Tibial artery (tissue), 4 donors: ENCODE measurements at regions not wholly inside any gene's neighbourhood (a gene's known extent, or its start where the extent isn't known, plus 50 kb on each side); places are given as distances from the start of the nearest gene placed in this dataset.

Source experiments
- DNase-seq, 2 donors: peaks; one replicate each; pipeline ENCODE4 v3.0.0-alpha.2; 2019
- H3K27ac ChIP-seq, 2 donors: fragments of 200-600 bp; sonication (generic) in 1 of 2; 1 replicate in 1 of 2; 2 replicates in 1 of 2; pipeline ENCODE4 v1.5.1; 2018 to 2019; ENCODE audit warnings: mild to moderate bottlenecking in 1 of 2
- H3K27me3 ChIP-seq, 2 donors: fragments of 200-600 bp; sonication (generic) in 1 of 2; one replicate each; pipeline versions ENCODE4 v1.5.1 to v1.6.0; 2016 to 2019
- H3K36me3 ChIP-seq, 3 donors: fragments of 200-600 bp; sonication (generic) in 2 of 3; one replicate each; pipeline ENCODE4 v1.5.1; 2016 to 2019; ENCODE audit warnings: mild to moderate bottlenecking in 2 of 3
- H3K4me1 ChIP-seq, 4 donors: fragments of 200-600 bp; sonication (generic) in 2 of 4; 1 replicate in 3 of 4; 2 replicates in 1 of 4; pipeline ENCODE4 v1.5.1; 2016 to 2019
- H3K4me3 ChIP-seq, 2 donors: fragments of 200-600 bp; sonication (generic) in 1 of 2; 1 replicate in 1 of 2; 2 replicates in 1 of 2; pipeline ENCODE4 v1.5.1; 2018 to 2019; ENCODE audit warnings: mild to moderate bottlenecking in 2 of 2
- H3K9me3 ChIP-seq, 3 donors: fragments of 200-600 bp; sonication (generic) in 1 of 3; one replicate each; pipeline ENCODE4 v1.5.1; 2016 to 2019
- intact Hi-C: fragments of 100-400 bp; cut with DNase I; formaldehyde crosslinking; loops from one replicate; pipeline ENCODE4 v1.15.0; 2023; ENCODE audit warnings: low total_unique reads
- TF ChIP-seq, protein P1 (sequence below), 2 experiments: fragments of 200-600 bp in 1 of 2; fragments of 450-650 bp in 1 of 2; IDR thresholded peaks; one replicate each; pipeline ENCODE4 v1.5.1; 2017 to 2019; ENCODE audit warnings: antibody characterized with exemption in 2 of 2, mild to moderate bottlenecking in 1 of 2, moderate library complexity in 1 of 2

DNA sequence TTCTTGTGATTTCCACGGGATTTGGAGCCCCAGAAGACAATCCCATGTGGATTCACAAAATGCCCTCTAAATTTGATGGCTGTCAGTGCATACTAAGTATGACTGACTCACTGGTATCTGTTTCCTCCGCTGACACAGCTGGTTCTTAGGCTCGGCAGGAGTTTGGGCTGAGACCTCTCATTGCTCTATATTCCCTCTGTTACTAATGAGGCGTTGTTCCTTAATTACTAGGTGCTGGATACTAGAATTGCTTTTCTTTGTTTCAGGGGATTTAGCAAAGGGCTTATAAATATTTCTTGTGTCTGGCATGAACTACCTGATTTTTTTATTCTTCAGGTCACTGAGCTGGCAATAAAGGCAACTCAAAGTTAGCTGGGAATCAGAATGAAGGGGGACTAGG is 53.2 kb upstream of the EHF start:
- TF ChIP-seq, protein P1, sequence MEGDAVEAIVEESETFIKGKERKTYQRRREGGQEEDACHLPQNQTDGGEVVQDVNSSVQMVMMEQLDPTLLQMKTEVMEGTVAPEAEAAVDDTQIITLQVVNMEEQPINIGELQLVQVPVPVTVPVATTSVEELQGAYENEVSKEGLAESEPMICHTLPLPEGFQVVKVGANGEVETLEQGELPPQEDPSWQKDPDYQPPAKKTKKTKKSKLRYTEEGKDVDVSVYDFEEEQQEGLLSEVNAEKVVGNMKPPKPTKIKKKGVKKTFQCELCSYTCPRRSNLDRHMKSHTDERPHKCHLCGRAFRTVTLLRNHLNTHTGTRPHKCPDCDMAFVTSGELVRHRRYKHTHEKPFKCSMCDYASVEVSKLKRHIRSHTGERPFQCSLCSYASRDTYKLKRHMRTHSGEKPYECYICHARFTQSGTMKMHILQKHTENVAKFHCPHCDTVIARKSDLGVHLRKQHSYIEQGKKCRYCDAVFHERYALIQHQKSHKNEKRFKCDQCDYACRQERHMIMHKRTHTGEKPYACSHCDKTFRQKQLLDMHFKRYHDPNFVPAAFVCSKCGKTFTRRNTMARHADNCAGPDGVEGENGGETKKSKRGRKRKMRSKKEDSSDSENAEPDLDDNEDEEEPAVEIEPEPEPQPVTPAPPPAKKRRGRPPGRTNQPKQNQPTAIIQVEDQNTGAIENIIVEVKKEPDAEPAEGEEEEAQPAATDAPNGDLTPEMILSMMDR (IDR thresholded peaks at IDR 0.05), result no peak
- Histone ChIP-seq H3K36me3 (no peaks in the 10 kb centered on the region), H3K27me3 (peaks cover 0 to 6% of the 10 kb centered on the region in 2 donors), H3K4me3 (no peak overlapping the region), H3K9me3 (no peaks in the 10 kb centered on the region), H3K27ac (no peak overlapping the region), H3K4me1 (no peaks in the 10 kb centered on the region)
- intact Hi-C loops, result no loop called here
- DNase-seq, result no peak

DNA sequence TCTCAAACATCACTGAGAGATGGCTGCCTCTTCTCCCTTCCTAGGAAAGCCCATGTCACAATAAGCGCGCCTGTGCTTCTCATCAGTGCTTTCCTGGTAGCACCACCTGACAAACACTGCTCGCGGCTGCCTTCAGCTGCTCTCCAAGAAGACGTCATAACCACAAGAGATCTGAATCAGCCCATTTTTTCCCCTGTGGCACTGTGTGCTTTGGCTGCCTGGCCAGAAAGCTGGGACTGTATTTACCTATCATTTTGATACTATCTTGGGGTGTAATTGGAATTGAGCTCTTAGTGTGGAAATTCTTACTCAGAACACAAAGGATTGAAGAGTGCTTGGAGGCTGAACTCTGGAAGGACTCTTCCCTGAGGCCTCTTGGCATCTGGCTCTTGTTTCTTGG is 50.3 kb upstream of the EHF start:
- H3K9me3 ChIP-seq, result no peaks in the 10 kb centered on the region
- H3K4me3 ChIP-seq, result no peak overlapping the region
- H3K27ac ChIP-seq, result no peak overlapping the region
- H3K27me3 ChIP-seq, result peaks cover 0 to 16% of the 10 kb centered on the region in 2 donors
- TF ChIP-seq, protein P1 (IDR thresholded peaks at IDR 0.05), result no peak
- intact Hi-C loops, result no loop called here
- H3K36me3 ChIP-seq, result no peaks in the 10 kb centered on the region
- no peak for DNase-seq
- no peaks in the 10 kb centered on the region for H3K4me1 ChIP-seq
